ENCODE measurements at regions not wholly inside any gene's neighbourhood (a gene's known extent, or its start where the extent isn't known, plus 50 kb on each side); places are given as distances from the start of the nearest gene placed in this dataset.
A peak's percentile ranks its signal among the peaks of the same experiment; 100 is the strongest.

GRCh38 chr18:10306779-10307178 is 147.7 kb upstream of the APCDD1 start:
- intact Hi-C loops (cut with DNase I) = no loop called here
- no peak for ATAC-seq
- no peak for DNase-seq (ENCODE audit: low spot score)

GRCh38 chr18:10308154-10308553 is 146.3 kb upstream of the APCDD1 start:
- no peak for ATAC-seq
- no peak for DNase-seq (ENCODE audit: low spot score)
- intact Hi-C loops (cut with DNase I) = no loop called here

- ATAC-seq (no peak), DNase-seq (ENCODE audit: low spot score) (no peak)
- intact Hi-C loops (cut with DNase I) = no loop called here
These were observed 143.8 kb upstream of the APCDD1 start for GRCh38 chr18:10310626-10311025.

- DNase-seq (ENCODE audit: low spot score) = no peak
- intact Hi-C loops (cut with DNase I) = no loop called here
These were observed 142.0 kb upstream of the APCDD1 start for GRCh38 chr18:10312326-10313015.

GRCh38 chr18:10313016-10313342 is 141.5 kb upstream of the APCDD1 start:
- no peak for DNase-seq (ENCODE audit: low spot score)
- intact Hi-C loops (cut with DNase I) = no loop called here
- ATAC-seq = no peak

More at GRCh38 chr18:10312326-10313015, 142.0 kb upstream of the APCDD1 start:
- no peak for ATAC-seq

GRCh38 chr18:10314066-10314465 is 140.4 kb upstream of the APCDD1 start:
- no peak for DNase-seq (ENCODE audit: low spot score)
- ATAC-seq = no peak
- intact Hi-C loops (cut with DNase I) = no loop called here

- DNase-seq (ENCODE audit: low spot score) (no peak), ATAC-seq (no peak)
- intact Hi-C loops (cut with DNase I) = no loop called here
These were observed 138.9 kb upstream of the APCDD1 start for GRCh38 chr18:10315522-10315921.

- ATAC-seq (no peak), DNase-seq (ENCODE audit: low spot score) (no peak)
- intact Hi-C loops (cut with DNase I) = no loop called here
These were observed 137.7 kb upstream of the APCDD1 start for GRCh38 chr18:10316778-10317177.

- DNase-seq (ENCODE audit: low spot score) = no peak
- intact Hi-C loops (cut with DNase I) = no loop called here
- no peak for ATAC-seq
These were observed 136.4 kb upstream of the APCDD1 start for GRCh38 chr18:10317864-10318690.

- intact Hi-C loops (cut with DNase I) = no loop called here
- no peak for DNase-seq (ENCODE audit: low spot score)
- no peak for ATAC-seq
These were observed 135.8 kb upstream of the APCDD1 start for GRCh38 chr18:10318691-10318970.

GRCh38 chr18:10319026-10319425 is 135.4 kb upstream of the APCDD1 start:
- intact Hi-C loops (cut with DNase I) = no loop called here
- DNase-seq (ENCODE audit: low spot score) (no peak), ATAC-seq (no peak)

GRCh38 chr18:10319914-10320600 is 134.4 kb upstream of the APCDD1 start:
- DNase-seq (ENCODE audit: low spot score) = no peak
- ATAC-seq = no peak
- intact Hi-C loops (cut with DNase I) = no loop called here

- intact Hi-C loops (cut with DNase I) = no loop called here
These were observed 133.6 kb upstream of the APCDD1 start for GRCh38 chr18:10320791-10321190.

GRCh38 chr18:10321576-10321975 is 132.9 kb upstream of the APCDD1 start:
- ATAC-seq (peak; percentile 14), DNase-seq (ENCODE audit: low spot score) (no peak)
- intact Hi-C loops (cut with DNase I) = no loop called here

More at GRCh38 chr18:10320791-10321190, 133.6 kb upstream of the APCDD1 start:
- peak; percentile 86 for ATAC-seq
- DNase-seq (ENCODE audit: low spot score) = peak; percentile 68

- DNase-seq (ENCODE audit: low spot score) (no peak), ATAC-seq (no peak)
- intact Hi-C loops (cut with DNase I) = no loop called here
These were observed 132.4 kb upstream of the APCDD1 start for GRCh38 chr18:10322004-10322403.

GRCh38 chr18:10322435-10322834 is 132.0 kb upstream of the APCDD1 start:
- intact Hi-C loops (cut with DNase I) = no loop called here
- DNase-seq (ENCODE audit: low spot score) = no peak
- ATAC-seq = no peak

- DNase-seq (ENCODE audit: low spot score) (no peak), ATAC-seq (no peak)
- intact Hi-C loops (cut with DNase I) = no loop called here
These were observed 125.3 kb upstream of the APCDD1 start for GRCh38 chr18:10329101-10329500.

GRCh38 chr18:10330428-10330827 is 124.0 kb upstream of the APCDD1 start:
- intact Hi-C loops (cut with DNase I) = no loop called here
- ATAC-seq (no peak), DNase-seq (ENCODE audit: low spot score) (no peak)

- DNase-seq (ENCODE audit: low spot score) (no peak), ATAC-seq (no peak)
- intact Hi-C loops (cut with DNase I) = no loop called here
These were observed 122.0 kb upstream of the APCDD1 start for GRCh38 chr18:10332452-10332851.

- intact Hi-C loops (cut with DNase I) = no loop called here
- ATAC-seq (peak; percentile 41), DNase-seq (ENCODE audit: low spot score) (no peak)
These were observed 117.6 kb upstream of the APCDD1 start for GRCh38 chr18:10336749-10337350.
